ENCODE measurements at regions not wholly inside any gene's neighbourhood (a gene's known extent, or its start where the extent isn't known, plus 50 kb on each side); places are given as distances from the start of the nearest gene placed in this dataset.

DNA sequence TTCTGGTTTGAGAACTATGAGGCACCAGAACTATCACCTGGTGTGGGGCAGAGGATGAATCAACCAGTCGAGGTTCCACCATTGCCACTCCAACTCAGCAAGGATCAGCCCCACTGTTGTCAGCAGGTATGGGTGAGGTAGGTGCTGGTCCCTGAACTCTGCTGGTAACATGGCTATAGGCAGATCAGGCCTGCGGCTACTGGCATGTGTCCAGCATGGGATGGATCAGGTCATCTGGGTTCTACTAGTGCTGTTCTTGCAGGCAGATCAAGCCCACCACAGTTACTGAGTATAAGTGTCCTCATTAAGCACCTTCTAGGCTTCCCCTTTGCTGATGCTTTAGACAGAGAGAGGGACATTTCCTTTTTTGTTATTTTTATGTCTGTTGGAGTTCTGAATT lies 71.7 kb downstream of the GABRA6 start:
- Histone ChIP-seq H3K4me1 (no peaks in the 10 kb centered on the region), H3K4me3 (no peak overlapping the region), H3K27ac (no peak overlapping the region), H3K36me3 (no peaks in the 10 kb centered on the region), H3K9me3 (no peaks in the 10 kb centered on the region), H3K27me3 (no peaks in the 10 kb centered on the region)
- no peak for DNase-seq
- ATAC-seq (ENCODE audit: low FRiP score in 2 of 2): no peak
- TF ChIP-seq, protein P1, sequence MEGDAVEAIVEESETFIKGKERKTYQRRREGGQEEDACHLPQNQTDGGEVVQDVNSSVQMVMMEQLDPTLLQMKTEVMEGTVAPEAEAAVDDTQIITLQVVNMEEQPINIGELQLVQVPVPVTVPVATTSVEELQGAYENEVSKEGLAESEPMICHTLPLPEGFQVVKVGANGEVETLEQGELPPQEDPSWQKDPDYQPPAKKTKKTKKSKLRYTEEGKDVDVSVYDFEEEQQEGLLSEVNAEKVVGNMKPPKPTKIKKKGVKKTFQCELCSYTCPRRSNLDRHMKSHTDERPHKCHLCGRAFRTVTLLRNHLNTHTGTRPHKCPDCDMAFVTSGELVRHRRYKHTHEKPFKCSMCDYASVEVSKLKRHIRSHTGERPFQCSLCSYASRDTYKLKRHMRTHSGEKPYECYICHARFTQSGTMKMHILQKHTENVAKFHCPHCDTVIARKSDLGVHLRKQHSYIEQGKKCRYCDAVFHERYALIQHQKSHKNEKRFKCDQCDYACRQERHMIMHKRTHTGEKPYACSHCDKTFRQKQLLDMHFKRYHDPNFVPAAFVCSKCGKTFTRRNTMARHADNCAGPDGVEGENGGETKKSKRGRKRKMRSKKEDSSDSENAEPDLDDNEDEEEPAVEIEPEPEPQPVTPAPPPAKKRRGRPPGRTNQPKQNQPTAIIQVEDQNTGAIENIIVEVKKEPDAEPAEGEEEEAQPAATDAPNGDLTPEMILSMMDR (IDR thresholded peaks at IDR 0.05): no peak
- TF ChIP-seq POLR2A (IDR thresholded peaks at IDR 0.05): no peak
- no peak for TF ChIP-seq POLR2AphosphoS5 (IDR thresholded peaks at IDR 0.05)
- TF ChIP-seq EP300 (IDR thresholded peaks at IDR 0.05): no peak
- 64 to 83% methylated on average over 2 of the region's 2 CpGs for WGBS, 2 donors

GRCh38 chr5:161763571-161763970 lies 78.0 kb downstream of the GABRA6 start:
- no peak for DNase-seq
- Histone ChIP-seq H3K27me3 (no peaks in the 10 kb centered on the region), H3K9me3 (no peaks in the 10 kb centered on the region)

DNA sequence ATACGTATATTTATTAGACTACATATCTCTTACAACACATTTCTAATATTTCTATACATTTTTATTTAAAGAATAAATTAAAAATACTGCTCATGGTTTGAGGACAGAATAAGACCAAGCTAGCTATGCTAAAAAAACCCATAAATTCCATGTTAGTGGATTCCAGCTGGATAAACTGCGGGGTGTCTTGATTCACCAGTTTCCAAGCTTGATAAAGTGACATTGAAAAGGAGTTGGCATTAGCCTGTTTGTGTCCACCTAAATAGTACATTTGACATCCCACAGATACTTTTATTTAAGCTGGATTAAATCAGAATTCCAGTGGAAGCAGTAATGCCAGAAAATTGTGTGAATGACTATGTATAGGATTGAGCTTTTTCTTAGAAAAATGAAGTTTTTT lies 80.1 kb downstream of the GABRA6 start:
- DNase-seq: no peak
- no peak for ATAC-seq (ENCODE audit: low FRiP score in 2 of 2)
- 79 to 81% methylated on average over 2 of the region's 2 CpGs for WGBS, 2 donors
- H3K9me3 ChIP-seq: no peaks in the 10 kb centered on the region
- H3K4me1 ChIP-seq: no peaks in the 10 kb centered on the region
- TF ChIP-seq POLR2A (IDR thresholded peaks at IDR 0.05) (no peak), EP300 (IDR thresholded peaks at IDR 0.05) (no peak), POLR2AphosphoS5 (IDR thresholded peaks at IDR 0.05) (no peak)
- TF ChIP-seq, protein P1 (IDR thresholded peaks at IDR 0.05): no peak
- no peaks in the 10 kb centered on the region for H3K27me3 ChIP-seq
- no peaks in the 10 kb centered on the region for H3K36me3 ChIP-seq
- no peak overlapping the region for H3K27ac ChIP-seq
- H3K4me3 ChIP-seq: no peak overlapping the region

More at GRCh38 chr5:161763571-161763970, 78.0 kb downstream of the GABRA6 start:
- ATAC-seq (ENCODE audit: low FRiP score in 2 of 2): peak in 1 of 2 donors; percentile 34
- no peak for TF ChIP-seq POLR2A (IDR thresholded peaks at IDR 0.05)
- no peak for TF ChIP-seq EP300 (IDR thresholded peaks at IDR 0.05)
- TF ChIP-seq, protein P1 (IDR thresholded peaks at IDR 0.05): no peak
- no peak for TF ChIP-seq POLR2AphosphoS5 (IDR thresholded peaks at IDR 0.05)
- H3K4me1 ChIP-seq: no peaks in the 10 kb centered on the region
- H3K27ac ChIP-seq: no peak overlapping the region
- 54 to 67% methylated on average over 1 of the region's 1 CpG for WGBS, 2 donors
- no peaks in the 10 kb centered on the region for H3K36me3 ChIP-seq
- no peak overlapping the region for H3K4me3 ChIP-seq

GRCh38 chr5:161775891-161776290 lies 72.0 kb upstream of the GABRA1 start:
- Histone ChIP-seq H3K4me3 (no peak overlapping the region), H3K4me1 (no peaks in the 10 kb centered on the region), H3K27me3 (no peaks in the 10 kb centered on the region), H3K27ac (no peak overlapping the region), H3K9me3 (no peaks in the 10 kb centered on the region), H3K36me3 (no peaks in the 10 kb centered on the region)
- 80 to 86% methylated on average over 2 of the region's 2 CpGs for WGBS, 2 donors
- no peak for DNase-seq
- TF ChIP-seq POLR2AphosphoS5 (IDR thresholded peaks at IDR 0.05) (no peak), POLR2A (IDR thresholded peaks at IDR 0.05) (no peak), EP300 (IDR thresholded peaks at IDR 0.05) (no peak)
- TF ChIP-seq, protein P1 (IDR thresholded peaks at IDR 0.05): no peak
- ATAC-seq (ENCODE audit: low FRiP score in 2 of 2): no peak

- no peak for DNase-seq
- Histone ChIP-seq H3K27me3 (no peaks in the 10 kb centered on the region), H3K36me3 (no peaks in the 10 kb centered on the region), H3K4me1 (no peaks in the 10 kb centered on the region), H3K27ac (no peak overlapping the region), H3K9me3 (no peaks in the 10 kb centered on the region), H3K4me3 (no peak overlapping the region)
- ATAC-seq (ENCODE audit: low FRiP score in 2 of 2): no peak
- TF ChIP-seq EP300 (IDR thresholded peaks at IDR 0.05) (no peak), POLR2A (IDR thresholded peaks at IDR 0.05) (no peak), POLR2AphosphoS5 (IDR thresholded peaks at IDR 0.05) (no peak)
- TF ChIP-seq, protein P1 (IDR thresholded peaks at IDR 0.05): no peak
- WGBS, 2 donors: 79 to 87% methylated on average over 1 of the region's 1 CpG
These were observed 69.1 kb upstream of the GABRA1 start for GRCh38 chr5:161778796-161779195.
